ENCODE measurements at regions not wholly inside any gene's neighbourhood (a gene's known extent, or its start where the extent isn't known, plus 50 kb on each side); places are given as distances from the start of the nearest gene placed in this dataset.
"Not testable (repeated sequence)": the region's sequence is repeated elsewhere in the genome, so short reads cannot be mapped to it uniquely, and the experiment has no call there.

- no peak for FAIRE-seq
Observed at GRCh38 chr9:749716-750115, 91.8 kb upstream of the DMRT1 start.

- FAIRE-seq, result no peak
Observed at GRCh38 chr9:750249-750967, 91.1 kb upstream of the DMRT1 start.

- no peak for FAIRE-seq
Observed at GRCh38 chr9:751137-752051, 90.1 kb upstream of the DMRT1 start.

- FAIRE-seq, result no peak
Observed at GRCh38 chr9:752201-752600, 89.3 kb upstream of the DMRT1 start.

GRCh38 chr9:752681-753200, 88.8 kb upstream of the DMRT1 start:
- no peak for FAIRE-seq

- FAIRE-seq, result not testable (repeated sequence)
Observed at GRCh38 chr9:753734-754133, 87.8 kb upstream of the DMRT1 start.

- no peak for FAIRE-seq
Observed at GRCh38 chr9:754150-754931, 87.2 kb upstream of the DMRT1 start.

GRCh38 chr9:755454-756381, 85.8 kb upstream of the DMRT1 start:
- FAIRE-seq, result no peak

GRCh38 chr9:757246-757881, 84.1 kb upstream of the DMRT1 start:
- FAIRE-seq, result no peak

GRCh38 chr9:758146-758545, 83.4 kb upstream of the DMRT1 start:
- no peak for FAIRE-seq

GRCh38 chr9:759541-759940, 82.0 kb upstream of the DMRT1 start:
- no peak for FAIRE-seq

GRCh38 chr9:759983-760736, 81.3 kb upstream of the DMRT1 start:
- FAIRE-seq, result no peak

GRCh38 chr9:761176-761792, 80.2 kb upstream of the DMRT1 start:
- no peak for FAIRE-seq

GRCh38 chr9:761793-762560, 79.5 kb upstream of the DMRT1 start:
- FAIRE-seq, result no peak

GRCh38 chr9:763692-764091, 77.8 kb upstream of the DMRT1 start:
- FAIRE-seq, result no peak

- no peak for FAIRE-seq
Observed at GRCh38 chr9:764105-764524, 77.4 kb upstream of the DMRT1 start.

- FAIRE-seq, result no peak
Observed at GRCh38 chr9:764986-765385, 76.5 kb upstream of the DMRT1 start.

GRCh38 chr9:767061-767561, 74.4 kb upstream of the DMRT1 start:
- FAIRE-seq, result not testable (repeated sequence)

- FAIRE-seq, result no peak
Observed at GRCh38 chr9:776086-776485, 65.4 kb upstream of the DMRT1 start.

Data from islet of Langerhans (tissue), 1 donor.